ENCODE measurements at regions not wholly inside any gene's neighbourhood (a gene's known extent, or its start where the extent isn't known, plus 50 kb on each side); places are given as distances from the start of the nearest gene placed in this dataset.

DNA sequence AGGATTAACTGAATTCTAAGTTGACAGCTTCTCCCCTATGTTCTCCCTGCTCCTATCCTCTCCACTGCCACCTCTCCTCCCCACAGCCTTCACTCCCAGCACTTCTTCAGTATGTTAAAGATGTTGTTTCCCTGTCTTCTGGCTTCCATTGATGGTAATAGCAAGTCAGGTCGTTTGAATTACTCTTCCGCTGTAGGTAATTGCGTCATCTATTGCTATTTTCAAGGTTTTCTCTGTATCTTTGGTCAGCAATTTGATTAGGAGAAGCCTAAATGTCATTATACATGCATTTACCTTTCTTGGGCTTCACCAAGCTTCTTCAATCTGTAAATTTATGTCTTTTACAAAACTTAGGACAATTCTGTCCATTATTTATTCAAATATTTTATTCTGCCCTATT, 377.3 kb upstream of the KLF12 start:
- H3K9ac ChIP-seq (ENCODE audit: low read length), result no peak overlapping the region
- no peak for DNase-seq

GRCh38 chr13:74487091-74487722, 353.0 kb upstream of the KLF12 start:
- Histone ChIP-seq H3K27me3 (replicated peaks; ENCODE audit: insufficient read depth, low read length) (no peaks in the 10 kb centered on the region), H3F3A (ENCODE audit: insufficient read depth, low read length) (no peaks in the 10 kb centered on the region), H3K9me2 (replicated peaks; ENCODE audit: insufficient read depth, low read length) (no peaks in the 10 kb centered on the region), H3K9ac (ENCODE audit: low read length) (no peak overlapping the region), H3K27ac (ENCODE audit: low read length) (no peak overlapping the region), H3K9me3 (replicated peaks; ENCODE audit: insufficient read depth, low read length) (no peaks in the 10 kb centered on the region), H3K4me2 (ENCODE audit: low read depth, low read length) (no peak overlapping the region), H2AFZ (ENCODE audit: low read length) (no peak overlapping the region), H3K36me3 (replicated peaks; ENCODE audit: insufficient read depth, low read length) (no peaks in the 10 kb centered on the region), H3K4me1 (ENCODE audit: low read length) (no peaks in the 10 kb centered on the region), H3K4me3 (ENCODE audit: low read length) (no peak overlapping the region), H3K79me2 (ENCODE audit: low read length) (no peaks in the 10 kb centered on the region), H4K20me1 (ENCODE audit: insufficient read depth, low read length) (no peaks in the 10 kb centered on the region)
- DNase-seq, result no peak
- TF ChIP-seq EZH2 (optimal IDR thresholded peaks at IDR 0.05; ENCODE audit: low read depth, low read length) (no peak), EZH2phosphoT487 (IDR thresholded peaks at IDR 0.05; ENCODE audit: low read length) (no peak)
- TF ChIP-seq, protein P1, sequence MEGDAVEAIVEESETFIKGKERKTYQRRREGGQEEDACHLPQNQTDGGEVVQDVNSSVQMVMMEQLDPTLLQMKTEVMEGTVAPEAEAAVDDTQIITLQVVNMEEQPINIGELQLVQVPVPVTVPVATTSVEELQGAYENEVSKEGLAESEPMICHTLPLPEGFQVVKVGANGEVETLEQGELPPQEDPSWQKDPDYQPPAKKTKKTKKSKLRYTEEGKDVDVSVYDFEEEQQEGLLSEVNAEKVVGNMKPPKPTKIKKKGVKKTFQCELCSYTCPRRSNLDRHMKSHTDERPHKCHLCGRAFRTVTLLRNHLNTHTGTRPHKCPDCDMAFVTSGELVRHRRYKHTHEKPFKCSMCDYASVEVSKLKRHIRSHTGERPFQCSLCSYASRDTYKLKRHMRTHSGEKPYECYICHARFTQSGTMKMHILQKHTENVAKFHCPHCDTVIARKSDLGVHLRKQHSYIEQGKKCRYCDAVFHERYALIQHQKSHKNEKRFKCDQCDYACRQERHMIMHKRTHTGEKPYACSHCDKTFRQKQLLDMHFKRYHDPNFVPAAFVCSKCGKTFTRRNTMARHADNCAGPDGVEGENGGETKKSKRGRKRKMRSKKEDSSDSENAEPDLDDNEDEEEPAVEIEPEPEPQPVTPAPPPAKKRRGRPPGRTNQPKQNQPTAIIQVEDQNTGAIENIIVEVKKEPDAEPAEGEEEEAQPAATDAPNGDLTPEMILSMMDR (IDR thresholded peaks at IDR 0.05; ENCODE audit: low read length), result no peak

More for the DNA sequence above, 377.3 kb upstream of the KLF12 start:
- Histone ChIP-seq H4K20me1 (ENCODE audit: insufficient read depth, low read length) (no peaks in the 10 kb centered on the region), H3K9me2 (replicated peaks; ENCODE audit: insufficient read depth, low read length) (no peaks in the 10 kb centered on the region), H2AFZ (ENCODE audit: low read length) (no peak overlapping the region), H3K4me1 (ENCODE audit: low read length) (no peaks in the 10 kb centered on the region), H3K4me2 (ENCODE audit: low read depth, low read length) (no peak overlapping the region), H3K36me3 (replicated peaks; ENCODE audit: insufficient read depth, low read length) (no peaks in the 10 kb centered on the region), H3K27ac (ENCODE audit: low read length) (no peak overlapping the region), H3K27me3 (replicated peaks; ENCODE audit: insufficient read depth, low read length) (no peaks in the 10 kb centered on the region), H3F3A (ENCODE audit: insufficient read depth, low read length) (no peaks in the 10 kb centered on the region), H3K79me2 (ENCODE audit: low read length) (no peaks in the 10 kb centered on the region), H3K9me3 (replicated peaks; ENCODE audit: insufficient read depth, low read length) (no peaks in the 10 kb centered on the region), H3K4me3 (ENCODE audit: low read length) (no peak overlapping the region)
- no peak for TF ChIP-seq EZH2 (optimal IDR thresholded peaks at IDR 0.05; ENCODE audit: low read depth, low read length)
- TF ChIP-seq, protein P1 (IDR thresholded peaks at IDR 0.05; ENCODE audit: low read length), result no peak
- TF ChIP-seq EZH2phosphoT487 (IDR thresholded peaks at IDR 0.05; ENCODE audit: low read length), result no peak

DNA sequence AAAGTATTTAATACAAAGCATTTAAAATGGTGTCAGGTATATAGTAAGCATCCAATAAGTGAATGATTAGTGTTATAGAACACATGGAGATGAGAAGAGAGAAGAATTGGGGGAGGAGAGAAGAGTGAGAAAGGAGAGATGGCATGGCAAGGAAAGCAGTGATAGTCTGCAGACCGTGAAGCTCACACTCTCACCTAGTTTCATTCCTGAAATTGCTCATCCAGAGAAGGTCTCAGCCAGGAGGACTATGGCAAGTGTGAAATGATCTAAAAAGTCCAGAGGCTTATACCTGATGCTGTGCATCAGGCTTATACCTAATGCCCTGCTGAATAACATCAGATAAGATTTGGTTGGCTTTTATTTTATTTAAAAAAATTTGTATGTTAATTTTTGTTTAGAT, 351.6 kb upstream of the KLF12 start:
- TF ChIP-seq, protein P1 (IDR thresholded peaks at IDR 0.05; ENCODE audit: low read length), result no peak
- TF ChIP-seq EZH2 (optimal IDR thresholded peaks at IDR 0.05; ENCODE audit: low read depth, low read length), result no peak
- no peak for TF ChIP-seq EZH2phosphoT487 (IDR thresholded peaks at IDR 0.05; ENCODE audit: low read length)
- Histone ChIP-seq H3K4me1 (ENCODE audit: low read length) (no peaks in the 10 kb centered on the region), H3K4me3 (ENCODE audit: low read length) (no peak overlapping the region), H3K79me2 (ENCODE audit: low read length) (no peaks in the 10 kb centered on the region), H3K27ac (ENCODE audit: low read length) (no peak overlapping the region), H3K36me3 (replicated peaks; ENCODE audit: insufficient read depth, low read length) (no peaks in the 10 kb centered on the region), H3K9me3 (replicated peaks; ENCODE audit: insufficient read depth, low read length) (no peaks in the 10 kb centered on the region), H3F3A (ENCODE audit: insufficient read depth, low read length) (no peaks in the 10 kb centered on the region), H3K9me2 (replicated peaks; ENCODE audit: insufficient read depth, low read length) (no peaks in the 10 kb centered on the region), H2AFZ (ENCODE audit: low read length) (no peak overlapping the region), H3K9ac (ENCODE audit: low read length) (no peak overlapping the region), H4K20me1 (ENCODE audit: insufficient read depth, low read length) (no peaks in the 10 kb centered on the region), H3K4me2 (ENCODE audit: low read depth, low read length) (no peak overlapping the region), H3K27me3 (replicated peaks; ENCODE audit: insufficient read depth, low read length) (no peaks in the 10 kb centered on the region)
- DNase-seq, result no peak
